CD14-positive monocyte (primary cell): ENCODE measurements at regions not wholly inside any gene's neighbourhood (a gene's known extent, or its start where the extent isn't known, plus 50 kb on each side); places are given as distances from the start of the nearest gene placed in this dataset.

Experiments
- DNase-seq, 3 donors: peaks; one replicate each; pipeline ENCODE4 v3.0.0-alpha.2; 2011 to 2022
- H2AFZ ChIP-seq: 2 replicates; pipeline ENCODE4 v1.6.0; 2012; ENCODE audit warnings: mild to moderate bottlenecking, low read depth, low read length, inconsistent platforms; ENCODE audit not compliant: insufficient read depth, poor library complexity, severe bottlenecking
- H3K27ac ChIP-seq, 2 donors: 1 replicate in 1 of 2; 2 replicates in 1 of 2; pipeline ENCODE4 v1.5.1; 2012 to 2013; ENCODE audit warnings: low read length in 2 of 2, control low read depth in 1 of 2, inconsistent platforms in 1 of 2, low read depth in 1 of 2, mild to moderate bottlenecking in 1 of 2
- H3K27me3 ChIP-seq, 2 donors: one replicate each; pipeline versions ENCODE4 v1.6.0 to v1.6.1; 2011 to 2013; ENCODE audit warnings: low read length in 2 of 2; ENCODE audit not compliant: control insufficient read depth in 2 of 2, insufficient read depth in 2 of 2
- H3K36me3 ChIP-seq, 2 donors: replicated peaks in 1 of 2; 1 replicate in 1 of 2; 2 replicates in 1 of 2; pipeline versions ENCODE4 v1.5.1 to v1.6.1; 2012 to 2013; ENCODE audit warnings: low read length in 2 of 2, control low read depth in 1 of 2, inconsistent platforms in 1 of 2, mild to moderate bottlenecking in 1 of 2; ENCODE audit not compliant: insufficient read depth in 2 of 2, control insufficient read depth in 1 of 2
- H3K4me1 ChIP-seq, 2 donors: 1 replicate in 1 of 2; 2 replicates in 1 of 2; pipeline versions ENCODE4 v1.5.1 to v1.6.1; 2012 to 2013; ENCODE audit warnings: low read length in 2 of 2, control low read depth in 1 of 2, inconsistent platforms in 1 of 2, mild to moderate bottlenecking in 1 of 2, moderate library complexity in 1 of 2; ENCODE audit not compliant: insufficient read depth in 2 of 2, control insufficient read depth in 1 of 2
- H3K4me2 ChIP-seq: replicated peaks from 2 replicates; pipeline ENCODE3; 2012; ENCODE audit warnings: low read length, moderate library complexity, mild to moderate bottlenecking; ENCODE audit not compliant: poor library complexity, severe bottlenecking; ENCODE audit errors: extremely low read depth
- H3K4me3 ChIP-seq, 3 experiments: fragments of 200-600 bp in 1 of 3; sonication (generic) in 1 of 3; replicated peaks in 1 of 3; 1 replicate in 2 of 3; 2 replicates in 1 of 3; pipeline ENCODE4 v1.5.1; 2011 to 2013; ENCODE audit warnings: low read length in 3 of 3, mild to moderate bottlenecking in 3 of 3, control low read depth in 2 of 3, low read depth in 2 of 3, inconsistent platforms in 1 of 3, moderate library complexity in 1 of 3
- H3K79me2 ChIP-seq: 2 replicates; pipeline ENCODE4 v1.6.0; 2012; ENCODE audit warnings: mild to moderate bottlenecking, control low read depth, inconsistent platforms, low read length, moderate library complexity; ENCODE audit not compliant: insufficient read depth
- H3K9ac ChIP-seq: 2 replicates; pipeline ENCODE4 v1.6.0; 2017; ENCODE audit warnings: low read length, mild to moderate bottlenecking; ENCODE audit not compliant: insufficient read depth, poor library complexity, severe bottlenecking
- H3K9me3 ChIP-seq, 2 donors: replicated peaks in 1 of 2; 1 replicate in 1 of 2; 2 replicates in 1 of 2; pipeline versions ENCODE4 v1.5.1 to v1.6.1; 2012 to 2013; ENCODE audit warnings: low read length in 2 of 2, control low read depth in 1 of 2; ENCODE audit not compliant: control insufficient read depth in 1 of 2, insufficient read depth in 1 of 2
- H4K20me1 ChIP-seq: 2 replicates; pipeline ENCODE4 v1.6.0; 2012; ENCODE audit warnings: mild to moderate bottlenecking, low read length, control low read depth, moderate library complexity; ENCODE audit not compliant: insufficient read depth
- H3K27ac Mint-ChIP-seq, 7 donors: one replicate each; pipeline ENCODE4 v1.8.0; 2020; ENCODE audit warnings: mild to moderate bottlenecking in 7 of 7, mixed read lengths in 7 of 7, moderate library complexity in 6 of 7, inconsistent platforms in 2 of 7
- H3K27me3 Mint-ChIP-seq, 3 donors: one replicate each; pipeline ENCODE4 v1.8.0; 2021 to 2022; ENCODE audit warnings: low read depth in 3 of 3, mild to moderate bottlenecking in 3 of 3, mixed read lengths in 3 of 3, moderate library complexity in 3 of 3, inconsistent platforms in 1 of 3
- H3K36me3 Mint-ChIP-seq, 2 donors: one replicate each; pipeline ENCODE4 v1.8.0; 2020; ENCODE audit warnings: mixed read lengths in 2 of 2, inconsistent platforms in 1 of 2, mild to moderate bottlenecking in 1 of 2
- H3K4me1 Mint-ChIP-seq: one replicate; pipeline ENCODE4 v1.8.0; 2020; ENCODE audit warnings: mild to moderate bottlenecking, mixed read lengths
- H3K4me3 Mint-ChIP-seq, 2 donors: one replicate each; pipeline ENCODE4 v1.8.0; 2020; ENCODE audit warnings: mild to moderate bottlenecking in 2 of 2, mixed read lengths in 2 of 2, moderate library complexity in 1 of 2
- H3K9me3 Mint-ChIP-seq, 7 donors: one replicate each; pipeline ENCODE4 v1.8.0; 2020 to 2022; ENCODE audit warnings: mixed read lengths in 7 of 7, mild to moderate bottlenecking in 6 of 7, moderate library complexity in 6 of 7, inconsistent platforms in 2 of 7
- CTCF ChIP-seq: fragments of 200-600 bp; IDR thresholded peaks from one replicate; pipeline ENCODE4 v1.8.0; 2022; ENCODE audit warnings: antibody characterized with exemption, mild to moderate bottlenecking
- WGBS: methylation state at CpG from one replicate; pipeline ENCODE4 v1.1.5; 2013; ENCODE audit warnings: missing lambda C conversion rate; ENCODE audit not compliant: insufficient coverage; 5-methylcytosine and 5-hydroxymethylcytosine counted together
- intact Hi-C, 2 donors: fragments of 100-400 bp; cut with micrococcal nuclease; formaldehyde crosslinking; loops; one replicate each; pipeline versions ENCODE4 v1.15.0 to v1.15.1; 2023

DNA sequence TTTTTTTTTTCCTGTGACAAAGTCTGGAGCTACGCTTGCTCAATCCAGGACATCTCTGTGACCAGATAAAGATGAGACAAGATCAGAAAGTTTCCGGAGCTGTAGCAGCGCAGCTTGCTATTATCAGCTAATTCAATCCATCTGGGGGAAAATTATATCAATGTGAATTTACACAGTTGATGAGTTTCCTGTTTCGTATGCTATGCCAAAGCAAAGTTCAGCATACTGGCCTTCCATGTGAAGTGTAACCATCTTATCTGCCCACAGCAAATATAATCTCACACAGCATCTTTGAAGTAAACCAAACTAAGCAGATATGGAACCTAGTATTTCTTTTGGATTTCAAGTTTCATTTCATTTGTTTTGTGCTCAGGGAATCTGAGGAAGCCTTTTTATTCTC is 1767.7 kb downstream of the EFNA5 start:
- Histone ChIP-seq H3K4me2 (no peak overlapping the region), H3K9ac (no peak overlapping the region), H3K4me1 (no peaks in the 10 kb centered on the region), H3K4me3 (no peak overlapping the region), H3K9me3 (no peaks in the 10 kb centered on the region), H4K20me1 (no peaks in the 10 kb centered on the region), H2AFZ (no peak overlapping the region), H3K36me3 (no peaks in the 10 kb centered on the region), H3K27me3 (no peaks in the 10 kb centered on the region), H3K27ac (no peak overlapping the region), H3K79me2 (no peaks in the 10 kb centered on the region)
- Mint-ChIP-seq H3K9me3 (peaks cover 0 to 4% (median 0%) of the 10 kb centered on the region in 7 donors), H3K36me3 (no peaks in the 10 kb centered on the region), H3K4me1 (no peaks in the 10 kb centered on the region), H3K4me3 (no peak overlapping the region), H3K27me3 (peaks cover 0 to 2% (median 0%) of the 10 kb centered on the region in 3 donors), H3K27ac (no peak overlapping the region)
- TF ChIP-seq CTCF, result no peak
- no peak for DNase-seq
- intact Hi-C loops, result no loop called here
- 100% methylated on average over 1 of the region's 4 CpGs for WGBS

GRCh38 chr5:105899726-105900125 is 1771.0 kb downstream of the EFNA5 start:
- H3K27me3 ChIP-seq, result no peaks in the 10 kb centered on the region
- no peak for TF ChIP-seq CTCF
- WGBS, result no CpG with 5 or more reads among the region's 3 CpGs
- Mint-ChIP-seq H3K4me3 (no peak overlapping the region), H3K27me3 (peaks cover 0 to 2% (median 0%) of the 10 kb centered on the region in 3 donors), H3K4me1 (no peaks in the 10 kb centered on the region), H3K36me3 (no peaks in the 10 kb centered on the region), H3K27ac (no peak overlapping the region), H3K9me3 (peaks cover 0 to 3% (median 0%) of the 10 kb centered on the region in 7 donors)
- H3K9me3 ChIP-seq, result no peaks in the 10 kb centered on the region
- H3K9ac ChIP-seq, result no peak overlapping the region
- DNase-seq, result no peak
- intact Hi-C loops, result no loop called here
- H3K36me3 ChIP-seq, result no peaks in the 10 kb centered on the region
- no peak overlapping the region for H3K4me3 ChIP-seq
- H2AFZ ChIP-seq, result no peak overlapping the region
- H3K79me2 ChIP-seq, result no peaks in the 10 kb centered on the region
- H4K20me1 ChIP-seq, result no peaks in the 10 kb centered on the region
- H3K4me1 ChIP-seq, result no peaks in the 10 kb centered on the region
- H3K4me2 ChIP-seq, result no peak overlapping the region
- H3K27ac ChIP-seq, result no peak overlapping the region
